Ishikawa (cell line): ENCODE measurements at regions not wholly inside any gene's neighbourhood (a gene's known extent, or its start where the extent isn't known, plus 50 kb on each side); places are given as distances from the start of the nearest gene placed in this dataset.

Source experiments
- CEBPB ChIP-seq: IDR thresholded peaks from 2 replicates; pipeline ENCODE4 v1.6.1; 2012
- TAF1 ChIP-seq: IDR thresholded peaks from 2 replicates; pipeline ENCODE4 v1.6.1; 2012; ENCODE audit warnings: low read depth, mild to moderate bottlenecking
- TF ChIP-seq, protein P1 (sequence below): IDR thresholded peaks from 2 replicates; pipeline ENCODE4 v1.6.1; 2012

GRCh38 chr2:129769185-129769991 is 210.1 kb upstream of the RAB6C start:
- no peak for TF ChIP-seq TAF1
- TF ChIP-seq CEBPB: no peak
- TF ChIP-seq, protein P1, sequence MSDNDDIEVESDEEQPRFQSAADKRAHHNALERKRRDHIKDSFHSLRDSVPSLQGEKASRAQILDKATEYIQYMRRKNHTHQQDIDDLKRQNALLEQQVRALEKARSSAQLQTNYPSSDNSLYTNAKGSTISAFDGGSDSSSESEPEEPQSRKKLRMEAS: no peak
